GM13977 (cell line): ENCODE measurements at regions not wholly inside any gene's neighbourhood (a gene's known extent, or its start where the extent isn't known, plus 50 kb on each side); places are given as distances from the start of the nearest gene placed in this dataset.

Experiments
- DNase-seq: peaks from one replicate; pipeline ENCODE4 v3.0.0; 2012; ENCODE audit warnings: low spot score
- in situ Hi-C: fragments of 300-500 bp; cut with MboI; formaldehyde crosslinking; loops from one replicate; pipeline ENCODE4 v1.12.0; 2022; ENCODE audit warnings: low sequenced_read_pairs, low pct_unique_long_range_greater_than_20kb, mixed read lengths, inconsistent platforms; ENCODE audit not compliant: unreplicated experiment
- TF ChIP-seq, protein P1 (sequence below): IDR thresholded peaks from 2 replicates; pipeline ENCODE4 v1.5.1; 2012; ENCODE audit warnings: mild to moderate bottlenecking, control low read depth; ENCODE audit not compliant: insufficient read depth; ENCODE audit errors: extremely low read depth, missing control alignments

DNA sequence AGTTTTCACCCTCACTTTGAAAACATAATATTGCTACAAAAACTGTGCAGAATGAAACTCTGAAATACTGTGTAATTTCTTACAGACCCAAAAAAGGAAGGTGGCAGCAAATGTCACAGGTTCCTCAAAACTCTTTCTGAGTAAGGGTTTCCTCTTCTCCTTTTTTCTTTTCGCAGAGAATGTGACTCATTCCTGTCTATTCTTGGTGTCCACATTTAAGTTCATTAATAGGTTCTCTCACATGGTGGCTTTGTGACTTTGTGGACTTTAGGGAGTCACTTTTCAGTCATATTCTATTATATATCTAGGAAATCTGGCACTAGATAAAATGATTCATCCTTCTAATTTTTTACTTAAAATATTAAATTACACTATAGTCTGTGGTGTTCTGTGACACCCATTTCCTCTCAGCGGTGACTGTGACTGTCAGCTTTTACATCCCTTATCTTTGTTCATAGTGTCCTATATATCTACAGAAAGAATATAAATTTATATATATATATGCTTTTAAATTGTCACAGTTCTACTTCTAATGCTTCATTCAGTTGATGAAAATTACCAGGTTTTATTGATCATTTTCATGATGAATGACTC lies 126.8 kb upstream of the HCRTR2 start:
- in situ Hi-C loops: no loop called here
- DNase-seq: peak; percentile 9
- TF ChIP-seq, protein P1, sequence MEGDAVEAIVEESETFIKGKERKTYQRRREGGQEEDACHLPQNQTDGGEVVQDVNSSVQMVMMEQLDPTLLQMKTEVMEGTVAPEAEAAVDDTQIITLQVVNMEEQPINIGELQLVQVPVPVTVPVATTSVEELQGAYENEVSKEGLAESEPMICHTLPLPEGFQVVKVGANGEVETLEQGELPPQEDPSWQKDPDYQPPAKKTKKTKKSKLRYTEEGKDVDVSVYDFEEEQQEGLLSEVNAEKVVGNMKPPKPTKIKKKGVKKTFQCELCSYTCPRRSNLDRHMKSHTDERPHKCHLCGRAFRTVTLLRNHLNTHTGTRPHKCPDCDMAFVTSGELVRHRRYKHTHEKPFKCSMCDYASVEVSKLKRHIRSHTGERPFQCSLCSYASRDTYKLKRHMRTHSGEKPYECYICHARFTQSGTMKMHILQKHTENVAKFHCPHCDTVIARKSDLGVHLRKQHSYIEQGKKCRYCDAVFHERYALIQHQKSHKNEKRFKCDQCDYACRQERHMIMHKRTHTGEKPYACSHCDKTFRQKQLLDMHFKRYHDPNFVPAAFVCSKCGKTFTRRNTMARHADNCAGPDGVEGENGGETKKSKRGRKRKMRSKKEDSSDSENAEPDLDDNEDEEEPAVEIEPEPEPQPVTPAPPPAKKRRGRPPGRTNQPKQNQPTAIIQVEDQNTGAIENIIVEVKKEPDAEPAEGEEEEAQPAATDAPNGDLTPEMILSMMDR: no peak

GRCh38 chr6:55049866-55050265 lies 124.4 kb upstream of the HCRTR2 start:
- DNase-seq: no peak
- TF ChIP-seq, protein P1: no peak
- in situ Hi-C loops: no loop called here

GRCh38 chr6:55052846-55053245 lies 121.5 kb upstream of the HCRTR2 start:
- in situ Hi-C loops: no loop called here
- DNase-seq: no peak
- TF ChIP-seq, protein P1: no peak

DNA sequence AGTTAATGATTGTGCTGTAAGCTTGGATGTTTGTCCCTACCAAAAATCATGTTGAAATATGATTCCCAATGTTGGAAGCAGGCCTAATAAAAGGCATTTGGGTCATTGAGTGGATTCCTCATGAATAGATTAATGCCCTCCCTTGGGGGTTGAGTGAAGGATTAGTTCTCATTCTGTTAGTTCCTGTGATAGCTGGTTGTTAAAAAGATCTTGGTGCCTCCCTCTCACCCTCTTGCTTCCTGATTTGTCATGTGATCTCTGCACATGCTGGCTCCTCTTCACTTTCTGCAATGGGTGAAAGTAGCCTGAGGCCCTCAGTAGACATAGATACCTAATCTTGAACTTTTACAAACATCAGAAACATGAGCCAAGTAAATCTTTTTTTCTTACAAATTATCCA lies 115.6 kb upstream of the HCRTR2 start:
- in situ Hi-C loops: no loop called here
- no peak for DNase-seq
- TF ChIP-seq, protein P1: no peak

DNA sequence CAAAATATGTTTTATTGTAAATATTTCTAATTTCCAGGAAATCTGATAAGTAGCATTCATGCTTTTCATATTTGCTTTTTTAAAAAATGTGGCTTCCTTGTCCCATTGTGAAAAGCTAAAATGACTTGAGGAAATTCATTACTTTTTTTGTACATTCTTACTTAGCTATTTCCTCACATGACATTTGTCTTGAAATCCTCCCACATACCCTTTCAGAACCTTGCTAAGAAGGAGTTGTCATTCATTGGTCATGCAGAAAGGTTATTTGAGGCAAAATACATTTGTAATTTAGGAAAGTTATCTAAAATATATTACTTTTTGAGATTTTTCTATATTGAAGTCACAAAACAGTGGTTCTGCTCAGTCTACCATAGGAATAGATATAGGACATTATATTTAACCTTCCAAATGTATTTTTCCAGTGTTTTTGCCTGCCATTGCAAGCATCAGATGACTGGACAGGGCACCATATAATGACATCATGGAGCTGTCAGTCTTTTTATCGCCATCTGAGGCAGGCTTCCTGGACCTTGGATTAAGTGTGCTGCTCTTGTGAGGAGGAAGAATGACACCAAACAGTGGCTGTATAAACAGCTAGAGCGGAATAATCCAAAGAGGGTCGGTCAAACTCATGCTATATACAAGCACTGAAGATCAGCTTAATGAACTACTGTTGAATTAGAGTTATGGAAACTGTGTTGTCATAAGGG lies 109.4 kb upstream of the HCRTR2 start:
- in situ Hi-C loops: no loop called here
- no peak for DNase-seq
- TF ChIP-seq, protein P1: no peak

DNA sequence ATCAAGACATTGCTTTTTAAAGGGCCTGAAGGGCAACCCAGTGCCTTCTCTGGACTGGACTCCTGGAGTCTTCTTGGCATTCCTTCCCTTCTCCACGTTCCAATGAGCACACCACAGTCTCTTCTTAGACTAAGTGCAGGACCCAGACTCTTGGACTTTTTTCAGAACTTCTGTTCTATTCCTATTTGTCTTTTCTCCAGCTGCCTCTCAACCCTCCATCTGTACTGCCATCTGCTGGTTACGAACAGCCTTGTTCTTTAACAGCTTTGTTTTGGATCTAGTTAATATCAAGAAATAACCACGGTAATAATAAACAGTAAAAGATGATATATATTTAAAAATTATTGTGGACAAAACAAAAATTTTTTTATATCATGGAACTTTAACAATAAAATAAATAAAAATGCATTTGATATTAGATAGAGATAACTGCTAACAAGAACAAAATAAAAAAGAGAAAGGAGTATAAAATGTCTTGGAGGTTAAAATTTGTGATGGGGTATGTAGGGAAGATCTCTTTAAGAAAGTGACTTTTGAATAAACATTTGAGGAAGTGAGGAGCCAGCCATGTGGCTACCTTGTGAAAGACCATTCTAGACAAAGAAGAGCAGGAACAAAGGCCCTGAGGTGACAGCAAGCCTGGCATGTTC lies 105.1 kb upstream of the HCRTR2 start:
- in situ Hi-C loops: no loop called here
- DNase-seq: no peak
- TF ChIP-seq, protein P1: peak; percentile 57
